GM21381 (cell line): ENCODE measurements at regions not wholly inside any gene's neighbourhood (a gene's known extent, or its start where the extent isn't known, plus 50 kb on each side); places are given as distances from the start of the nearest gene placed in this dataset.

ENCODE experiments used
- ATAC-seq: cut with Tn5 transposase; IDR thresholded peaks from one replicate; pipeline ENCODE4 v1.9.1; 2021; ENCODE audit warnings: mild to moderate bottlenecking, moderate library complexity; ENCODE audit not compliant: unreplicated experiment

DNA sequence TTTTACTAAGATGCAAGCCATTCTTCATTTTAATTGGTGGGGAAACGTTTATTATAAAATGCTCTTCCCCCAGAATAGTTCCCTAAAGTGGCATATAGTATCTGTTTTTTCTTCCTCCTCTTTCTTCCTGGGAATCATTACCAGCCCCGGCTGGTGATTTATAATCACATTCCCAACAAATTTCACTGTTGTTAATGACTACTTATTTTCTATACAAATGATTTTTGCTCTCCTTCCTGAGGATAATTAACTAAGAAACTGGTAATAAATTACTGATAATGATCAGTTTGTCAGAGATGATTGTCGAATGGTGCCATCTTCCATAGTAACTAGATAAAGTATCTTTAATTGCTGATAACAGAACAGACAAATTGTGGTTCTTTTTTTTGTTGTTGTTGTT is 785.5 kb upstream of the RBFOX1 start:
- ATAC-seq, result no peak

- no peak for ATAC-seq
Observed at GRCh38 chr16:6545329-6545728, 787.3 kb upstream of the RBFOX1 start.

GRCh38 chr16:6541267-6541666 is 791.4 kb upstream of the RBFOX1 start:
- no peak for ATAC-seq

- no peak for ATAC-seq
Observed at GRCh38 chr16:6536411-6536810, 796.2 kb upstream of the RBFOX1 start.

DNA sequence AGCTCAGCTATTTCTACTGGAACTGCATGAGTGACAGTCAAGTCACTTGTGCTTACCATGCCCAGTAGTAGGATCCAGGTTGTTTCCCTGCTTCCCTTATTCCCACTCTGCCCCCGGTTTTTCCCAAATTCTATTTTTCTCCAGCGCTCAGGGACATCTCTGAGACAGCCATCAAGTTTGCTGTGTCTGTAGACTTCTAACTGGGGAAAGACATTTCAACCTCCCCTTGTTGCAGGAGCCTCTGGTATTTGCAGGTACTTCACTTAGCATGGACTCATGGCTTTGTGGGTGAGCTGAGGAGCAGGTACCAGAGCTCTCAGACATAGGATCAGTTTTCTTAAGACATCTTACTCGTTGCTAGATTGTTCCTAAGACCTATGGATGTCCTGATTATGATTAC is 801.6 kb upstream of the RBFOX1 start:
- ATAC-seq, result no peak

- ATAC-seq, result no peak
Observed at GRCh38 chr16:6528217-6528616, 804.4 kb upstream of the RBFOX1 start.

DNA sequence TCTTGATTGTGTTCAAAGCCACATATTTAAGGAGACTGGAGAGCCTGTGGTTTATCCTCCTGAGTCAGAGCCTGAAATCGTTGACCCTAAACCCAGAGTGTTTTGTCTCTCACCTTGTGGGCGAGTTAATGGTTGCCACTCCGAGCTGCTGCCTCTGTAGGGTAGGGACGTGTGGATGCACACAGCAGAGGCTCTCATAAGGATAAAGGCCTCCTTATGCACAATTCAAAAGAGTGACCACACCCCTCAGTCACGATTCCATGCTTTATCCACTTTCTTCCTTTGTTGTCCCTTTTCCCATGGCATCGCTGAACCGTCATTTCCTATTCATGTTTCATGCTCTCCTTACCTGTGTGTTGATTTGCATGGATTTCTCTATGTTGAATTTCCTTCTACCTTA is 805.0 kb upstream of the RBFOX1 start:
- ATAC-seq, result no peak

GRCh38 chr16:6524501-6524900 is 808.1 kb upstream of the RBFOX1 start:
- no peak for ATAC-seq

DNA sequence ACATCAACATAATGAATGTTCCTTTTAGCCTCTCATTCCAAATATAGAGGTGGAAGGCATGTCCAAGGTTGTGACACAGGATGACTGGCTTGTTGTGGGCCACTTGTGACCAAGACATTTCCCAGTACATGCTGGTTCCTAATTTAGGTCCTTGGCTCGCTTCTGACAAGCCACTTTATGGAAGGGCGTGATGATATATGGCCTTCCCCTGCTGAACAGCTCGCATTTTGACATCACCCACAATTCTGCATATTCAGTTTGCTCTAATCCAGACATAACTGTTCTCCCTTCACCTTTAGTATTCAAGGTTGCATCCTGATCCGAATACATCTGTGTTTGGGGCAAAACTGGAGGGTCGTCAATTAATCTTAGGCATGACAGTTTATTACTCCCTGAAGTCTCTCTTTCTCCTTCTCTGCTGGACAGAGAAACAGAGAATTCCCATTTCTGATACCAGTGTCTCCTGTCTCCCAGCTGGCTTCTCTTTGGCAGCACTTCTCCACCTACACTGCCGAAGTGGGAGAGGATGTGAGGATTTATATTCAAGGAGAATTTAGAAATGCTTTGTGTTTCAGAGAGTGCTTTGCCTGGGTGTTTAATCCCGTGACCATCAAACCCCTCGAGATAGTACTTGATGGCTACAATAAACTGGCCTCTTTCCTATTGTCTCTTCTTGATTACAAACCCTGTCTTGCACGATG is 815.5 kb upstream of the RBFOX1 start:
- ATAC-seq, result no peak

DNA sequence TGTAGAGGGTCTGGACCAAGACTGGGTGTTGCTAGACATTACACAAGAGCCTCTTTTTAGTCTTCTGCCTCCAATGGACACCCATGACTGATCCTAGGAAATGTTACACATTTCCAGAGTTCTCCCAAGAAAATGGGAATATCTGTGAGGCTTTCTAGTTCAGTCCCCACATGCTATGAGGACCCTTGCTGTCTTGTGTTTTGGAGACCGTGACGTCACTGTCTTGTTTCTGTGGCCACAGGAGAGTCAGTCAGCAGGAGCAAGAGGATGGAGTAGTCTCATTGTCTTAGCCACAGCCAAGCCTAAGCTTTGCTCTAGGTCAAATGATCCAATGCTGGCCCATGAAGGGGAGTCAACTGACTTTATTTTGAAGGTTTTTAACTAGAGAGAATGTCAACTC is 820.1 kb upstream of the RBFOX1 start:
- ATAC-seq, result no peak

- no peak for ATAC-seq
Observed at GRCh38 chr16:6510261-6510660, 822.4 kb upstream of the RBFOX1 start.

DNA sequence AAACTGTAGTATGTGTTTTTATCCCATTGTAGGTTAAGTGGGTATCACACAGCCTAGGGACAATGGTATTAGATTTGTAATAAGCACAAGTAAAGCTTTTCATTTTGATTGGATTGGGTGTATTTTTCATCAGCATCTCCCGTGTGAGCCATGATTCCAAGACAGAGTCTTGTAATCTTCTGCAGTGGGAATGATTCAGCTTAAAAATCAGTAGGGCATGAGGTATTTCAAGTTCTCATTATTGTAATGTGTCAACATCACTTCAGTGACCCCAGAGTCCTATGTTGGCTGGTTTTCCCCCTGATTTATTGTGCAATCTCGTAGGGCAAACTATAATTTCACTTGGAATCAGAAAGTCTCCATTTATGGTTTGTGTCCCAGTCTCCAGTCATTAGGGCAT is 833.2 kb upstream of the RBFOX1 start:
- no peak for ATAC-seq

- no peak for ATAC-seq
Observed at GRCh38 chr16:6498858-6499257, 833.8 kb upstream of the RBFOX1 start.

GRCh38 chr16:6496996-6497395 is 835.6 kb upstream of the RBFOX1 start:
- ATAC-seq, result no peak

- ATAC-seq, result no peak
Observed at GRCh38 chr16:6495486-6496210, 837.0 kb upstream of the RBFOX1 start.

DNA sequence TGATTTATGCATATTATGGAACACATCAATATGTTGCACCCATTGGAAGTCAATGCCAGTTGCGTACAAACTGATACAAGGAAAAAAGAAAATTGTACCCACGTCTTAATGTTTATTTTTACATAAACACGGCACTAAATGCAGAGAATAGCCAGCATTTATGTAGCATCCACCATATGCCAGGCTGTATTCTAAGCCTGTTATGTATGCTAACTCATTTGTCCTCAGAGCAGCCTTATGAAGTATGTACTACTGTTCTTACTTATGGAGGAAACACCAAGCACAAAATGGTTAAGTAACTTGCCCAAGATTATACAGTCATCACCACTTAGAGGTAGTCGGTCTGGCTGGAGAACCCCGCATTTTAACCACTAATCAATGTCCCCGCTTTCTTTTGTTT is 837.9 kb upstream of the RBFOX1 start:
- ATAC-seq, result no peak

DNA sequence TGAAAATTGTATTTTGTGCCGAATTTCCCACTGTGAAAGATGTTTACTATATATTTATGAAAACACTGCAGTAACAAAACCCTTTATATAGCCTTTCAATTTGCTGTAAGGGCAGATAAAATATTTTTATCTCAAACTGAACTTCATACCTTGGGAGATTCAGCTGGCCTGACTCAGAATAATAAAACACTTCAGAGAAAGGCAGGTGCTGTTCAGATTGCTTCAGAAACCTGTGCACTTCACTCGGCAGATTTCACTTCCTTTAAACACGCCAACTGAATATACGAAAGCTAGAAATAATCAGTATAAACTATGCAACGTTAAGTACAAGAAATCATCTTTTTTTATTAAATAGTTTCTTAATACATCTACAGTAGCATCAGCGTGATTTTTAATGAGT is 839.1 kb upstream of the RBFOX1 start:
- ATAC-seq, result no peak

GRCh38 chr16:6492742-6493141 is 839.9 kb upstream of the RBFOX1 start:
- no peak for ATAC-seq

GRCh38 chr16:6484935-6485334 is 847.7 kb upstream of the RBFOX1 start:
- no peak for ATAC-seq

DNA sequence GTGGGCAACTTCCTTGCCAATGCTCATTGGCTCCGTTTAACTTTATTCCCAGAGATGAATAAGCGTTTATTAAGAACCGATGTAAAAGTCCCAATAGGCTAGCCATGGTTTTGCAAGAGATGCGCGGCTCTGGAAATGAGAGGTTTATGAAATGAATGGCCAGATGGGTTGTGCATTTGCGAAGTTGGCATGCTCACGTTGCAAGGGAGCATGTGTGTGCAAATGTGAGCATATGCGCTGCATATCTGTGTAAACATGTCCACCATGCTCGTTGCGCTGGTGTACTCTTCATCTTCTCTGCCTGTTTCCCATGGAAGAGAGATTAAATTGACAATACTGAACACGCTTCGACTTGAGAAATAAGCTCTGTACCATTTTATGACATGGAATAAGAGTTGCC is 848.6 kb upstream of the RBFOX1 start:
- ATAC-seq, result no peak

- ATAC-seq, result no peak
Observed at GRCh38 chr16:6483469-6484033, 849.1 kb upstream of the RBFOX1 start.

DNA sequence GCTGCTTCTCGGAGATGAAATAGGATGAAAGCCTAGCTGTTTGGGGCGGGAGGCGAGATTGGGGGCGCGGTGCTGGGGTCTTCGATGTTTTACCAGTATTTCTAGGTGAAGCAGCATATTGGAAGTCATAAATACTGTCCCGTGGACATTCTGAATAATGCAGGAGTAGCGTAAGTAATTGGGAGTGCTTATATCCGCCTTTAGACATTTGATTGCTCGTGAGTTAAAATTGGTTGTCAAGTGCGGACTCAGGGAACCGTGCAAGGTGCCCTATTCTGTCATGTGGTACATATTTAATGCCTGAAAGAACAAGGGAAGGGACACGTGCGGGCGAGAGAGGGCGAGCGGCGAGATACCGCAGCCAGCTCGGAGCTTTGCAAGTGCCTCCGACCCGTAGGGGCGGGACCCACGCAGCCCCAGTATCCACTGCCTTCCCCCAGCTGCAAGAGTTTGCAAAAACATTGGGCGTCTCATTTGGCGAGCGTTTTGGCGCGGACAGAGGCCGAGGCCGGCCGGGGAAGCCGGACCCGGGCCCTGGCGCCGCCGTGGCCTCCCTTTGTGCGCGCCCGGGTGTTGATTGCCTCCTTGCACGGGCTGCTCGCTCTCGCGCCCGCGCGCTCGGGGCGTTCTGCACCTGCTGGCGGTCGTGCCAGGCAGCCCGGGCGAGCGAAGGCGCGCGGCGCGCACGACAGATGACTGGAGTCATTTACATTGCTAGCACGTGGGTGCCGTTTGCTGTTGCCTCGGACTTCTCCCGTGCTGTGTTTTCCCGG is 849.8 kb upstream of the RBFOX1 start:
- ATAC-seq, result no peak
